ENCODE measurements at regions not wholly inside any gene's neighbourhood (a gene's known extent, or its start where the extent isn't known, plus 50 kb on each side); places are given as distances from the start of the nearest gene placed in this dataset.

GRCh38 chr18:55839343-55839742, 251.4 kb upstream of the TCF4 start (continued):
- TF ChIP-seq CHD7 (IDR thresholded peaks at IDR 0.05; ENCODE audit: low read depth, low read length) = no peak
- TF ChIP-seq ZNF609 (CRISPR knock-in tag; IDR thresholded peaks at IDR 0.05; ENCODE audit: borderline replicate concordance) = no peak
- TF ChIP-seq ATF1 (CRISPR knock-in tag; IDR thresholded peaks at IDR 0.05) = no peak
- no peak for TF ChIP-seq ATF1 (tag; IDR thresholded peaks at IDR 0.05)
